Activated CD8-positive, alpha-beta memory T cell treated with anti-CD3 and anti-CD28 coated beads, Interleukin-2, amount 50 U/mL, for 24 hours (primary cell): ENCODE measurements at regions not wholly inside any gene's neighbourhood (a gene's known extent, or its start where the extent isn't known, plus 50 kb on each side); places are given as distances from the start of the nearest gene placed in this dataset.
"Not testable (repeated sequence)": the region's sequence is repeated elsewhere in the genome, so short reads cannot be mapped to it uniquely, and the experiment has no call there.

ENCODE experiments used
- DNase-seq: peaks from one replicate; pipeline ENCODE4 v3.0.0-alpha.2; 2020; ENCODE audit errors: extremely low read depth

DNA sequence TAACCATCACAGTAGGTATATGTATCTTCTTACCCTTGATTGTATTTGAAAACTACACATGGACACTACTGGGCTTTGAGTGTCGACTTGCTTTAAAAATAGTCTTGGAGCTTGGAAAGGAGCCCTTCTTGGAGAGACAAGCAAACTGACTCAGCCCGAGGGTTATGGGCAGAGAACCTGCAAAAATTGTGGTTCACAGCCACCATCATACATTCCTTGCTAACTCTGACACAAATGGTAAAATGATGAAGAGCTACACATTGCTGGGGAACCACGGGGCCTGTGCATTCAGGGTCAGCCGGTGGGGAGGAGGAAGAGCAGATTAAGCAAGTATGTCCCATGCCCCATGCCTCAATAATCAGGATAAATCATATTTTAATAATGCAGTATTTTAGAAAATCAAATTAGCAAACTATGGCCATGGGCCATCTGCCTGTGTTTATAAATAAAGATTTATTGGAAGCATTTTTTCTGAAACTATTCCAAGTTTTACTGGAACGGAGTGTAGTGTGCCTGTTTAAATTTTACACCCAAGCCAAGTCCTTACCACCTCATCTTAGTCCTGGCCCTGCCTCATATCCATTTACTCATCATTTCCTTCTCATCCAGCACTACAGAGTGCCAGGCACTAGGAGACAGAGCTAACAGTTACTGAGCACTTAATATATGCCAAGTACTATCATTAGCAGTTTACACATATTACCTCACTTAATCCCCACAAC lies 195.7 kb downstream of the PALM2AKAP2 start:
- no peak for DNase-seq

GRCh38 chr9:109976303-109976702 lies 196.3 kb downstream of the PALM2AKAP2 start:
- no peak for DNase-seq

GRCh38 chr9:109977521-109977920 lies 197.5 kb downstream of the PALM2AKAP2 start:
- no peak for DNase-seq

DNA sequence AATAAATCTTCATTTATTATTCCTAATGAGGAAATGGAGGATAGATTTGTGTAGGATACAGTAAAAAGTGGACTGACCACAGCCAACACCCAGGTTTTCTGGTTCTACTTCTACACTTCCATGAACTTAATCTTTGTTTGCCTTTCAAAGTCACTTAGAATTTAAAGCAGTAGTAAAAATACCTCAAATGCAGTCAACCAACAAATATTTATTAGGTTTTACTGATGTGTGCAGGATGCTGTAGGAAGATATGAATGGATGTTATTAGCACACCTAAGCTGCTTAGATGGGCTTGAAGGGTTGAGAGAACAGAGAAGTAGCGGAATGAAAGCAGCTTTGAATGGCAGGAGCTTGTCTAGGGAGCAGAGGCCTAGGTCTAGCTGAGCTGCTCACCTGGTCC lies 201.1 kb downstream of the PALM2AKAP2 start:
- DNase-seq = no peak

- DNase-seq = no peak
Observed at GRCh38 chr9:109986521-109986991, 206.6 kb downstream of the PALM2AKAP2 start.

DNA sequence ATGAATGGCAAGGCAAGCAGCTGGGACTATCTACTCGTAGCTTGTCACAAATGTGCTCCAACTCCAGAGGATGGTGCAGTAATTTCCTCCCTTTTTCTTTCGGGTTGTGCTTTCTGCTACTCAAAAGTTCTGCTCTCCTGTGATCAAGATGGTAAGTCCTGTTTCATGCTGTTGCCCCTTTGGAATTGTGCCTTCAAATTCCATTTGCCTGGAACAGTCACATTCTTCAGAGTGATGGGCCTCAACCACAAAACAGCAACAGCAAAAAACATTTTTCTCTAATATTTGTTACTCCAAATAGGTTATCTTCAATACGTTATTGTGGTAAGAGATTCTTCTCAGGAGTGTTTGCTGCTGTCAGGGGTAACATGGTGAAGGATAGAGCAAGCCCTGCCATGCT lies 209.3 kb downstream of the PALM2AKAP2 start:
- no peak for DNase-seq

DNA sequence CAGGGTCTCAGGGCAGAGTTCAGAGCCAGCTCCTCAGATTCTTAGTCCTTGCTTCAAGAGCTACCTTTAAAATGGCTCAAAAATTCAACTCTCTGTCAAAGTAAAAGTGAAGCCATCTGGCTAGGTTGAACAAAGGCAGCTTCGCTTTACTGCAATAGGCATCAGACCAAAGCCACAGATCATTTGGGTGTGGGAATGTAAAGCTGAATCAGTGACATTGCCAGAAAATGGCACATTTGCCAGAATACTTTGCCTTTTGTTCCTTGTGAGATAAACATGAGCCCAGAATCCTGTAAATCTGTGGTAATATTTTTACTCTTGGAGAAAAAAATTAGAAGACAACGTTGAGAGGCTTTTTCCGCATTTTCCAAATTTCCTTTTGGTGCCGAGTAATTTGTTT lies 210.5 kb downstream of the PALM2AKAP2 start:
- DNase-seq = no peak

GRCh38 chr9:109992293-109992692 lies 212.3 kb downstream of the PALM2AKAP2 start:
- DNase-seq = no peak

GRCh38 chr9:109993250-109993978 lies 213.4 kb downstream of the PALM2AKAP2 start:
- no peak for DNase-seq

GRCh38 chr9:109994141-109994540 lies 213.8 kb downstream of the C9orf152 start:
- DNase-seq = no peak

DNA sequence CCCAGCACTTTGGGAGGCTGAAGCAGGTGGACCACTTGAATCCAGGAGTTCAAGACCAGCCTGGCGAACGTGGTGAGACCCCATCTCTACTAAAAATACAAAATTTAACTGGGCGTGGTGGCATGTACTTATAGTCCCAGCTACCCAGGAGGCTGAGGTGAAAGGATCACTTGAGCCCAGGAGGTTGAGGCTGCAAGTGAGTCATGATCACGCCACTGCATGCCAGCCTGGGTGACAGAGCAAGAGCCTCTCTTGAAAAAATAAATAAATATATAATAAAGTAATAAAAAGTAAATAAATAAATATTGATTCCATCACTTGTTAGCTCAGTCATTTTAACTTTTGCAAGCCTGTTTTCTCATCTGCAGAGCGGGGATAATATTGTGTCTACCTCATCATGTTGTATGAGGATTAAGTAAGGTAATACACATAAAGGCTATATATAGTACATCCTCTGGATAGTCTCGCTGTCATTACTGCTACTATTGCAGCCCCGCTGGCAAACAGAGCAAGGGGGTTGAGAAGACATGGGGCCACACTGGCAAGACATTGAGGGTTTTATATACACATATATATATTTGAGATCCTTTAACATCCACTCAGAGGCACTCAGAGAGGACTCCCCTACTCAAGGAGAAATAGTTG lies 210.9 kb downstream of the C9orf152 start:
- DNase-seq = no peak

GRCh38 chr9:109997682-109998081 lies 210.3 kb downstream of the C9orf152 start:
- no peak for DNase-seq

DNA sequence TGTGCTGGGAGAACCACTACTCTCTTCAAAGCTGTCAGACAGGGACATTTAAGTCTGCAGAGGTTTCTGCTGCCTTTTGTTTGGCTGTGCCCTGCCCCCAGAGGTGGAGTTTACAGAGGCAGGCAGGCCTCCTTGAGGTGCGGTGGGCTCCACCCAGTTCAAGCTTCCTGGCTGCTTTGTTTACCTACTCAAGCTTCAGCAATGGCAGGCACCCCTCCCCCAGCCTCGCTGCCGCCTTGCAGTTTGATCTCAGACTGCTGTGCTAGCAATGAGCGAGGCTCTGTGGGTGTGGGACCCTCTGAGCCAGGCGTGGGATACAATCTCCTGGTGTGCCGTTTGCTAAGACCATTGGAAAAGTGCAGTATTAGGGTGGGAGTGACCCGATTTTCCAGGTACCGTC lies 202.4 kb downstream of the C9orf152 start:
- DNase-seq = not testable (repeated sequence)

- no peak for DNase-seq
Observed at GRCh38 chr9:110006657-110007056, 201.3 kb downstream of the C9orf152 start.

DNA sequence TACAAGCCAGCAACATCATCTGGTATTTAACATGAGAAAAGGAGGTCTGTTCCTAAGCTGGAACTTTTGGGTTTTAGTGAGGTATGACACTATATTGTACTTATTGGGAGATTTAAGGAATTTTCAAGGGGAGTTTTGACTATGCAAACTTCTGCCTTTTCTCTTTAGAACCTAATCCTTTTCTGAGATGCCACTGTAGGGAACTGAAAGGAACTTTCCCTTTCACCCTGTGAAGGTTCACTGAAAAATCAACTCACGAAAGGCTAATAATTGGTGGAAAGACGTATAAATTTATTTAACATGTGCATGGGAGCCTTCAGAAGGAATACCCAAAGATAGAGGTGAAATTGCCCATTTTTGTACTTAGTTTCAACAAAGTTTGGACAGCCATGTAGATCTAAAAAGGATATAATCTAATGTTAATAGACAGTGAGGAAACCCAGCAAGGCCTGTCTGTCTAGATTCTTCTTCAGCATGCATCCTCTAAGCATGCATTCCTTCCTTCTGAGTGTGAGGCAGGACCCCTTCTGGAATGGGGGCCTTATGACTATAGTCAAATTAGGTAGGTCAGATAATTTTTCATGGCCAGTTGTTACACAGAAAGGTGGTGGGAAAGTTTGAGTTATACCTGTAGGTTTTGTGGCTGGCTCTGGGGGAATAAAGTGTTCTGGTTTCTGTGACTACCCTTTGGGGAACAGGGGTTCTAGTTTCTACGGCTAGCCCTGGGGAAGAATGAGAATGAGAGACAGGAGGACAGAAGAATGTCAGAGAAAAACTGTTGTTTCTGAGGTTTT lies 200.3 kb downstream of the C9orf152 start:
- DNase-seq = no peak

- DNase-seq = no peak
Observed at GRCh38 chr9:110008663-110009062, 199.3 kb downstream of the C9orf152 start.

GRCh38 chr9:110011628-110012320 lies 196.2 kb downstream of the C9orf152 start:
- DNase-seq = no peak

- DNase-seq = no peak
Observed at GRCh38 chr9:110013064-110013463, 194.9 kb downstream of the C9orf152 start.

DNA sequence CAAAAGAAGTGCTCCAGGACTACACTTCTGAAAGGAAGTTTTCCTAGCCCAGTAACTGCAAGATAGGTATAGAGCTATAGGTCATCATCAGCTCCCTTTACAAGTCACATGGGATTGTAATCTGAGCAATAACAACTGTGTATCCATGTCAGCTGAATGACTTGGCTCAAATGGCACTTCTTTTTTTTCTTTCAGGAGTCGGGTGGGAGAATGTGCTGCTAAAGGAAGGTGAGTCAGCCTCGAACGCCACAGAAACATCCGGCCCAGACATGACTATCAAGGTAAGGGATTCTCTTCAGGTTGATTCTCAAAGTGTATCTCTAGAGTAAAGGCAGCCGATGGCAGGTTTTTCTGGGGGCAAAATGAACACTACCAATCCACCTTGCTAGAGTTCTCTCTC lies 192.2 kb downstream of the C9orf152 start:
- DNase-seq = no peak

DNA sequence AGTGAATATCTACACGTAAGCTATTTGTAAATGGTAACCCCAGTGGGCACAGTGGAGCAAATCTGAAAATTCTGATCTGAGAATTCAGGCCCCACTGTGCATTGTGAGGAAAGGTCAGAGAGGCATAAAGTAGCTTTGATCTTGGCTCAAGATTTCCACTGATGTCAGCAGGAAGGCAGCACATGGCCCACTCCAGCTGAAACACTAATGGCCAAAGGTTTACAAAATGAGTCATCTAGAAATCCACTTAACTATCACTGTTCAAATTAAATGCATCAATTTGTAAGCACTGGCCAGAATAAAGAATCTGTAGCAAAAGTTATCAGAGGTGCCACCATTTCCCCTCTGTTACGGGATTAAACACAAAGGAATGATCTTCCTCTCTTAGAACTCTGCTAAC lies 191.6 kb downstream of the C9orf152 start:
- DNase-seq = no peak

DNA sequence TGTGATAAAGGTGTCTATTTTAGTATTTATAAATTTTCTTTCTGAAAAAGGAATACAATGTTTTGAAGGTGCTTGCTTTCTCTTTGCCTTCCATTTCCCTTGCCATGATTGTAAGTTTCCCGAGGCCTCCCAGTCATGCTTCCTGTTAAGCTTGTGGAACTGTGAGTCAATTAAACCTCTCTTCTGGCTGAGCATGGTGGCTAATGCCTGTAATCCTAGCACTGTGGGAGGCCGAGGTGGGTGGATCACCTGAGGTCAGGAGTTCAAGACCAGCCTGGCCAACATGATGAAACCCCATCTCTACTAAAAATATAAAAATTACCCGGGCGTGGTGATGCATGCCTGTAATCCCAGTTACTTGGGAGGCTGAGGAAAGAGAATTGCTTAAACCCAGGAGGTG lies 187.7 kb downstream of the C9orf152 start:
- not testable (repeated sequence) for DNase-seq
